ENCODE measurements at regions not wholly inside any gene's neighbourhood (a gene's known extent, or its start where the extent isn't known, plus 50 kb on each side); places are given as distances from the start of the nearest gene placed in this dataset.

- TF ChIP-seq CLOCK (CRISPR knock-in tag; IDR thresholded peaks at IDR 0.05; ENCODE audit: borderline replicate concordance) (no peak), SMAD4 (CRISPR knock-in tag; conservative IDR thresholded peaks at IDR 0.05) (no peak), CEBPZ (IDR thresholded peaks at IDR 0.05; ENCODE audit: borderline replicate concordance, low read depth, low read length) (no peak), STAT5A (IDR thresholded peaks at IDR 0.05; ENCODE audit: borderline replicate concordance, low read length) (no peak), POLR2AphosphoS2 (IDR thresholded peaks at IDR 0.05; ENCODE audit: low read length) (no peak), HMGN3 (IDR thresholded peaks at IDR 0.05; ENCODE audit: borderline replicate concordance, extremely low read depth, insufficient read length, low read depth, low read length) (no peak), ZBTB1 (CRISPR knock-in tag; IDR thresholded peaks at IDR 0.05; ENCODE audit: borderline replicate concordance, low read depth) (no peak), ZSCAN29 (IDR thresholded peaks at IDR 0.05) (no peak), MITF (IDR thresholded peaks at IDR 0.05) (no peak), CGGBP1 (CRISPR knock-in tag; IDR thresholded peaks at IDR 0.05) (no peak), MCM2 (IDR thresholded peaks at IDR 0.05; ENCODE audit: low read depth) (no peak), ARID3B (CRISPR knock-in tag; IDR thresholded peaks at IDR 0.05; ENCODE audit: borderline replicate concordance) (no peak), CEBPG (CRISPR knock-in tag; IDR thresholded peaks at IDR 0.05) (no peak), CEBPG (tag; conservative IDR thresholded peaks at IDR 0.05 in 1 of 2, IDR thresholded peaks at IDR 0.05 in 1 of 2) (no peak), JUN (IDR thresholded peaks at IDR 0.05; ENCODE audit: borderline replicate concordance, low read depth, low read length) (peak; percentile 96), JUN (CRISPR knock-in tag; IDR thresholded peaks at IDR 0.05; ENCODE audit: borderline replicate concordance) (no peak), ZC3H4 (CRISPR knock-in tag; IDR thresholded peaks at IDR 0.05; ENCODE audit: borderline replicate concordance) (no peak)
Measured at GRCh38 chr1:39116860-39117728, 87.4 kb upstream of the MACF1 start (continued).
